ENCODE measurements at regions not wholly inside any gene's neighbourhood (a gene's known extent, or its start where the extent isn't known, plus 50 kb on each side); places are given as distances from the start of the nearest gene placed in this dataset.

GRCh38 chr7:96915029-96915428 is 90.3 kb upstream of the DLX6 start:
- TF ChIP-seq, protein P1, sequence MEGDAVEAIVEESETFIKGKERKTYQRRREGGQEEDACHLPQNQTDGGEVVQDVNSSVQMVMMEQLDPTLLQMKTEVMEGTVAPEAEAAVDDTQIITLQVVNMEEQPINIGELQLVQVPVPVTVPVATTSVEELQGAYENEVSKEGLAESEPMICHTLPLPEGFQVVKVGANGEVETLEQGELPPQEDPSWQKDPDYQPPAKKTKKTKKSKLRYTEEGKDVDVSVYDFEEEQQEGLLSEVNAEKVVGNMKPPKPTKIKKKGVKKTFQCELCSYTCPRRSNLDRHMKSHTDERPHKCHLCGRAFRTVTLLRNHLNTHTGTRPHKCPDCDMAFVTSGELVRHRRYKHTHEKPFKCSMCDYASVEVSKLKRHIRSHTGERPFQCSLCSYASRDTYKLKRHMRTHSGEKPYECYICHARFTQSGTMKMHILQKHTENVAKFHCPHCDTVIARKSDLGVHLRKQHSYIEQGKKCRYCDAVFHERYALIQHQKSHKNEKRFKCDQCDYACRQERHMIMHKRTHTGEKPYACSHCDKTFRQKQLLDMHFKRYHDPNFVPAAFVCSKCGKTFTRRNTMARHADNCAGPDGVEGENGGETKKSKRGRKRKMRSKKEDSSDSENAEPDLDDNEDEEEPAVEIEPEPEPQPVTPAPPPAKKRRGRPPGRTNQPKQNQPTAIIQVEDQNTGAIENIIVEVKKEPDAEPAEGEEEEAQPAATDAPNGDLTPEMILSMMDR (IDR thresholded peaks at IDR 0.05): no peak

DNA sequence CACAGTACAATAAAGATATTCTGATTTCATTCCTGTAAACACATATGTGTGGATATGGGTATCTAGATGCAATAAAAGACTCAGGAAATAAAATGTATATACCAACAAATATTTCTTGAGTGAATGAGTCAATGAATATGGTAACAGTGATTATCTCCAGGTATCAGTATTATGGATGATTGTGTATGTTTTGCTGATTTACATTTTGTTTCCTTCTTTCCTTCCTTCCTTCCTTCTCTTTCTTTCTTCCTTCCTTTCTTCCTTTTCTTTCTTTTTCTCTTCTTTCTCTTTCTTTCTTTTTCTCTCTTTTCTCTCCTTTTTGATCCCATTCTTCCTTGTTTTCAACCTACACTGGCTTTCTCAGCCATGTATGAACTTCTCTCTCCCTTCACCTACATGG is 85.3 kb upstream of the DLX6 start:
- Mint-ChIP-seq H3K9me3 (no peaks in the 10 kb centered on the region), H3K4me1 (ENCODE audit: low read depth) (no peaks in the 10 kb centered on the region), H3K27me3 (peaks cover 39% of the 10 kb centered on the region), H3K27ac (no peak overlapping the region), H3K4me3 (no peak overlapping the region), H3K36me3 (ENCODE audit: low read depth) (no peaks in the 10 kb centered on the region)
- TF ChIP-seq, protein P1 (IDR thresholded peaks at IDR 0.05): no peak
- Histone ChIP-seq H3K27me3 (ENCODE audit: control insufficient read depth in 1 of 2, insufficient read depth in 2 of 2, low read length in 2 of 2) (peaks cover 0 to 10% of the 10 kb centered on the region in 2 experiments), H3K27ac (ENCODE audit: low read depth in 1 of 2, low read length in 2 of 2) (no peak overlapping the region), H3K9me3 (ENCODE audit: control insufficient read depth in 1 of 2, insufficient read depth in 1 of 2, low read length in 2 of 2) (no peaks in the 10 kb centered on the region), H3K36me3 (ENCODE audit: insufficient read depth, low read length) (no peaks in the 10 kb centered on the region), H3K4me1 (ENCODE audit: insufficient read depth, low read length) (no peaks in the 10 kb centered on the region), H3K4me3 (ENCODE audit: low read length) (no peak overlapping the region)
- intact Hi-C loops (cut with DNase I, micrococcal nuclease): no loop called here
- ChIA-PET POLR2A (no interaction called here), CTCF (no interaction called here)
- ATAC-seq (ENCODE audit: poor library complexity) (no peak), DNase-seq (no peak)

More at GRCh38 chr7:96915029-96915428, 90.3 kb upstream of the DLX6 start:
- Mint-ChIP-seq H3K27me3 (peaks cover 35% of the 10 kb centered on the region), H3K4me3 (no peak overlapping the region), H3K36me3 (ENCODE audit: low read depth) (no peaks in the 10 kb centered on the region), H3K9me3 (no peaks in the 10 kb centered on the region), H3K27ac (no peak overlapping the region), H3K4me1 (ENCODE audit: low read depth) (no peaks in the 10 kb centered on the region)
- Histone ChIP-seq H3K4me3 (ENCODE audit: low read length) (no peak overlapping the region), H3K9me3 (ENCODE audit: control insufficient read depth in 1 of 2, insufficient read depth in 1 of 2, low read length in 2 of 2) (no peaks in the 10 kb centered on the region), H3K4me1 (ENCODE audit: insufficient read depth, low read length) (no peaks in the 10 kb centered on the region), H3K27ac (ENCODE audit: low read depth in 1 of 2, low read length in 2 of 2) (no peak overlapping the region), H3K27me3 (ENCODE audit: control insufficient read depth in 1 of 2, insufficient read depth in 2 of 2, low read length in 2 of 2) (no peaks in the 10 kb centered on the region), H3K36me3 (ENCODE audit: insufficient read depth, low read length) (no peaks in the 10 kb centered on the region)
- ATAC-seq (ENCODE audit: poor library complexity) (no peak), DNase-seq (no peak)
- ChIA-PET POLR2A (no interaction called here), CTCF (no interaction called here)
- intact Hi-C loops (cut with DNase I, micrococcal nuclease): no loop called here

DNA sequence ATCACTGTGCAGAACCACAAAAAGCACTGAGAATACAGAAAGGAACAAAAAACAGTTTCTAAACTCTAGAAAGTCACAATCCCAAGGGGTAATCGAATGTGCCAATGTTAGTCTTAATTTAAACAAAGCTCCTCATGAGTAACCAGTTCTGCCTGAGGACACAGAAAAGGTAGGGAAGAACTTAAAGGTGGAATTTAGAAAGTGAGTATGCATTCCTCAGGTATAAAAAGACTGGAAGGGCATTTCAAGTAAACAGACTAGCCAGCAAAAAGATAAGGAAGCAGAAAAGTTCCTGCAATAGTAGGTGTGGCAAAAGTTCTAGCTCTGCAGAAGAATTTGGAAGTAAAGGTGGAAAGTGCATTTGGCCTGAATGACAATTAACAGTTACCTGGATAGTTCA is 84.6 kb upstream of the DLX6 start:
- TF ChIP-seq, protein P1 (IDR thresholded peaks at IDR 0.05): no peak

More for the DNA sequence above, 84.6 kb upstream of the DLX6 start:
- no peaks in the 10 kb centered on the region for H3K4me1 ChIP-seq (ENCODE audit: insufficient read depth, low read length)
- Mint-ChIP-seq H3K4me1 (ENCODE audit: low read depth) (no peaks in the 10 kb centered on the region), H3K4me3 (no peak overlapping the region), H3K9me3 (no peaks in the 10 kb centered on the region), H3K27me3 (peaks cover 35% of the 10 kb centered on the region), H3K36me3 (ENCODE audit: low read depth) (no peaks in the 10 kb centered on the region), H3K27ac (no peak overlapping the region)
- H3K27me3 ChIP-seq (ENCODE audit: control insufficient read depth in 1 of 2, insufficient read depth in 2 of 2, low read length in 2 of 2): peaks cover 0 to 10% of the 10 kb centered on the region in 2 experiments
- DNase-seq (no peak), ATAC-seq (ENCODE audit: poor library complexity) (no peak)
- no peak overlapping the region for H3K4me3 ChIP-seq (ENCODE audit: low read length)
- H3K36me3 ChIP-seq (ENCODE audit: insufficient read depth, low read length): no peaks in the 10 kb centered on the region
- H3K9me3 ChIP-seq (ENCODE audit: control insufficient read depth in 1 of 2, insufficient read depth in 1 of 2, low read length in 2 of 2): no peaks in the 10 kb centered on the region
- CTCF ChIA-PET: no interaction called here
- POLR2A ChIA-PET: no interaction called here
- intact Hi-C loops (cut with DNase I, micrococcal nuclease): no loop called here
- no peak overlapping the region for H3K27ac ChIP-seq (ENCODE audit: low read depth in 1 of 2, low read length in 2 of 2)
